ENCODE measurements at regions not wholly inside any gene's neighbourhood (a gene's known extent, or its start where the extent isn't known, plus 50 kb on each side); places are given as distances from the start of the nearest gene placed in this dataset.
"Not testable (repeated sequence)": the region's sequence is repeated elsewhere in the genome, so short reads cannot be mapped to it uniquely, and the experiment has no call there.

DNA sequence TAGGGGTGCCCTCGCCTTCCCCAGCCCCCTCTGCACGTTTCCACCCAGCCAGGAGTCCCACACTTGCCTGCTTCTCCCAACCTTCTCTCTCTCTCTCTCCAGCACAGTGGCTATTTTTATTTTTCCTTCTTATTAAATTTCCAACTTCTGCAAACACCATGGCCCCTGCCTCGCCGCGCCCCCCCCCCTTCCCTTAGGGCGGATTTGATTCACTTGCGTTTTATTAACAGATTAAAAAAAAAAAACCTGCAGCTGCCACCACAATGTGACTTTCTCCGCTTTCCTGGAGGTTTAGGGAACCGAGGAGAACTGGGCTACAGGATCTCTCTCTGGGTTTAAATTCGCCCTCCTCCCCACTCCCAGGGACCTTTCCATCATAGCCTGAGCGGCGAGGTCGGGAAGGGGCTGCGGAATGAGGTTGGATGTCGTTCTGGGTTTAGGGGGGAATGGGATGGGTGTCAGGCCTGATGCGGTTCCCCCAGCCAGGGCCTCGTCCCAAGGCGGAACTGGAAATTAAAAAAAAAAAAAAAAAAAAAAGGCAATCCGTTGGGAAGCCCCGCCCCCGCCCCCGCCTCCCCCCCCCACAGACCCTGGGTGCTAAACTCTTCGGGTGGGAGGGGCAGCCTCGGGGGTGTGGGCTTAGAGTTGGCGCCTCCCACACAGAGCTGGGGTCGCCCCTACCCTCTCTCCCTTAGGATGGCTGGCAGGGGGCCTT, 87.3 kb upstream of the ADGRL1 start:
- DNase-seq (ENCODE audit: low read depth); H3K4me3 ChIP-seq (ENCODE audit: control insufficient read depth, low read depth, low read length): not testable (repeated sequence)

DNA sequence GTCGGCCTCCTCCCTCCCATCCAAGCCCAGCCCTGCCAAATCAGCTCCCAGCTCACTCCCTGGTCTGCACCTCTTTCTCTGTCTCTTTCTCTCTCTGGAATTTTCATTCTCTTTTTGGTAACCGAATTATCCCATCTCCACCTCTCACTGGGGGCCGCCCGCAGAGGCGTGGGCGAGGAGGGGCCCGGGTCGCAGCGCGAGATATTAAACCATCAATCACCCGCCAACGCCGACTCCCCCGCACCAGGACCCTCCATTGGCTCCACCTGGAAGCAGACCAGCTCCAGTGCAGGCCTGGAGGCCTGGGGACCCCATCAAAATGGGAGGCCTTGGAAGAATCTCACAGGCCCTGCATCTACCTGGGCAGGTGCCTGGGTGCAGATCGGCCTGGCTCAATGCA, 83.8 kb upstream of the ADGRL1 start:
- not testable (repeated sequence) for DNase-seq (ENCODE audit: low read depth); H3K4me3 ChIP-seq (ENCODE audit: control insufficient read depth, low read depth, low read length)

DNA sequence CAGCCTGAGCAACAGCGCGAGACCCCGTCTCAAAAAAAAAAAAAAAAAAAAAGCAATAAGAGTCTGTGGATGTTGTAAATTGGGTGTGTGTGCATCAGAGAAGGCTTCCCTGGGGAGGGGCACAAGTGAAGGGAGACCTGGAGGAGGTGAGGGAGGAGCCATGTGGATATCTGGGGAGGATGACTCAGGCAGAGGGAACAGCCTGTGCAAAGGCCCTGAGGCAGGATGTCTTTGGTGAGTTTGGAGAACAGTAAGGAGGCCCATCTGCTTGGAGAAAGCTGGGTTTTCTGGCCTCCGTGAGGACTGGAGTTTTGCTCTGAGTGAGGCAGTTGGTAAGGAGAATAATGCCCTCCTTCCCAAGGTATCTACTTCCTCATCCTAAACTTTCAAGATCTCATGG, 81.9 kb upstream of the ADGRL1 start:
- H3K4me3 ChIP-seq (ENCODE audit: control insufficient read depth, low read depth, low read length); DNase-seq (ENCODE audit: low read depth): not testable (repeated sequence)

DNA sequence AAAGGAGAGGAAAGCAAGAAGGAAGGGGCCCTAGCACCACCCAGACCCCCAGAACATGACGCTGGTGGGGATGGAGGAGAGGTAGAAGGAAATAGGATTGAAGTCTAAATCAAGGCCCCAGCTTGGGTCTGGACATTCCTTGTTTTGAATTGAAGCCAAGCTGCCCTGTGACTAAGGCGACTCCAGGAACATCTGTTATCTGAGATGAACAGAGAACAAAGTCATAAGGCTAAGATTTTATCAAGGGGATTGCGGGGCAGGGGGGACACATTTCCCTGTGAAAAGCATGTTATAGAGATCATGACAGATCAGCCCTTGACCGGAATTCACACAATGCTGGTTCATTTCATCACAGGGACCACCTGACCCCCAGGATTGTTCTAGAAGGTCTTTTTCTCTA, 80.6 kb upstream of the ADGRL1 start:
- not testable (repeated sequence) for DNase-seq (ENCODE audit: low read depth); H3K4me3 ChIP-seq (ENCODE audit: control insufficient read depth, low read depth, low read length)

DNA sequence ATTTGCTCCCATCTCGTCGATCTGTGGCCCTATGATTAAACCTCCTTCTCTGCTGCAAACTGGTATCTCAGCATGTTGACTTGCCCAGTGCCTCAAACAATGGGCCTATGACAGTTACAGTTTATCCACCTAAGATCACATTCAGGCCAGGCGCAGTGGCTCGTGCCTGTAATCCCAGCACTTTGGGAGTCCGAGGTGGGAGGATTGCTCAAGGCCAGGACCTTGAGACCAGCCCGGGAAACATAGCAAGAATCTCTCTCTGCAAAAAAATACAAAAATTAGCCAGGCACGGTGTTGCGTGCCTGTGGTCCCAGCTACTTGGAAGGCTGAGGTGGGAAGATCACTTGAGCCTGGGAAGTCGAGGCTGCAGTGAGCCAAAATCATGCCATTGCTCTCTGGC, 79.8 kb upstream of the ADGRL1 start:
- not testable (repeated sequence) for DNase-seq (ENCODE audit: low read depth); H3K4me3 ChIP-seq (ENCODE audit: control insufficient read depth, low read depth, low read length)

DNA sequence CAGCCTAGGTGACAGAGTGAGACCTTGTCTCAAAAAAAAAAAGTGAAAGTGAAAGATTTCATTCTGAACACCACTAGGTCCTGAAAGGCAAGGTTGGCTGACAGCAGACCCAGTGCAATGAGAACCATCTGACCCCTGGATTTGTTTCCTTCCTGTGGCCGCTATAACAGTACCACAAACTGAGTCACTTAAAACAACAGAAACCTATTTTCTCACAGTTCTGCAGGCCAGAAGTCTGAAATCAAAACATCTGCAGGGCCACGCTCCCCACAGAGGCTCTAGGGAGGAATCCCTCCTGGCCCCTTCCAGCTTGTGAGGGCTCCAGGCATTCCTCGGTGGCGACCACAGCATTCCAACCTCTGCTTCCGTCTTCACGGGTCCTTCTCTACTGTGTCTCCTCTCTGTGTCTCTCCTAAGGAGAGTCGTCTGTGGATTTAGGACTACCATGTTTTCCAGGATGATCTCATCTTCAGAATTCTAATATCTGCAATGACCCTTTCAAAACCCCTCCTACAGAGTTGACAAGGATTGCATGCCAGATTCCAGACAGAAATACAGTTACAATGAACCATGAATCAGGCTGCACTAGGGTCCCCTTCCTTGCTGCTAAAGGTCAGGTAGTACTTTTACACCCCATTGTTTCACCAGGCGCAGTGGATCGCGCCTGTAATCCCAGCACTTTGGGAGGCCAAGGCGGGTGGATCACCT, 78.0 kb upstream of the ADGRL1 start:
- peak; percentile 80 for DNase-seq (ENCODE audit: low read depth)
- H3K4me3 ChIP-seq (ENCODE audit: control insufficient read depth, low read depth, low read length): not testable (repeated sequence)

DNA sequence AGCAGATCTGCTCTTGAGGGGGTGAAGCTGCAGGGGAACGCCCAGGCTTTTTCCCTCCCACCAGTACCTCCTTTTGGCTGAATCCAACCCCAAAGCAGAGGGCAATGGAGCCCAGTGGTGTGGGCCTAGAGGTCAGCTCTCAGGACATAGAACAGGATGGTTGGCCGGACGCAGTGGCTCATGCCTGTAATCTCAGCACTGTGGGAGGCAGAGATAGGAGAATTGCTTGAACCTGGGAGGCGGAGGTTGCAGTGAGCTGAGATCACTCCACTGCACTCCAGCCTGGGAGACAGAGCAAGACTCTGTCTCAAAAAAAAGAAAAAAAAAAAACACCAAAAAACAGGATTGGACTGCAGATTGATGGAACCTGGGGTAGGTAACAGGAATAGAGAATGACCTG, 73.3 kb upstream of the ADGRL1 start:
- H3K4me3 ChIP-seq (ENCODE audit: control insufficient read depth, low read depth, low read length); DNase-seq (ENCODE audit: low read depth): not testable (repeated sequence)

DNA sequence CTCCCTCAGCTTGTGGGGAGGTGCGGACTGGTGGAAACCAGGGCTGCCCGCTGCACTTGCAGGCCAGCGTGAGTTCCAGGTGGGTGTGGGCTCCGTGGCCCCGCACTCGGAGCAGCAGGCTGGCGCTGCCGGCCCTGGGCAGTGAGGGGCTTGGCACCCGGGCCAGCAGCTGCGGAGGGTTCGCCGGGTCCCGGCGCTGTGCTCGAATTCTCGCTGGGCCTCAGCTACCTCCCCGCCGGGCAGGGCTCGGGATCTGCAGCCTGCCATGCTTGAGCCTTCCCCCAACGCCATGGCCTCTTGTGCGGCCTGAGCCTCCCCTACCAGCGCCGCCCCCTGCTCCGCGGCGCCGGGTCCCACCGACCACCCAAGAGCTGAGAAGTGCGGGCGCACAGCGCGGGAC, 71.6 kb upstream of the ADGRL1 start:
- TF ChIP-seq, protein P1, sequence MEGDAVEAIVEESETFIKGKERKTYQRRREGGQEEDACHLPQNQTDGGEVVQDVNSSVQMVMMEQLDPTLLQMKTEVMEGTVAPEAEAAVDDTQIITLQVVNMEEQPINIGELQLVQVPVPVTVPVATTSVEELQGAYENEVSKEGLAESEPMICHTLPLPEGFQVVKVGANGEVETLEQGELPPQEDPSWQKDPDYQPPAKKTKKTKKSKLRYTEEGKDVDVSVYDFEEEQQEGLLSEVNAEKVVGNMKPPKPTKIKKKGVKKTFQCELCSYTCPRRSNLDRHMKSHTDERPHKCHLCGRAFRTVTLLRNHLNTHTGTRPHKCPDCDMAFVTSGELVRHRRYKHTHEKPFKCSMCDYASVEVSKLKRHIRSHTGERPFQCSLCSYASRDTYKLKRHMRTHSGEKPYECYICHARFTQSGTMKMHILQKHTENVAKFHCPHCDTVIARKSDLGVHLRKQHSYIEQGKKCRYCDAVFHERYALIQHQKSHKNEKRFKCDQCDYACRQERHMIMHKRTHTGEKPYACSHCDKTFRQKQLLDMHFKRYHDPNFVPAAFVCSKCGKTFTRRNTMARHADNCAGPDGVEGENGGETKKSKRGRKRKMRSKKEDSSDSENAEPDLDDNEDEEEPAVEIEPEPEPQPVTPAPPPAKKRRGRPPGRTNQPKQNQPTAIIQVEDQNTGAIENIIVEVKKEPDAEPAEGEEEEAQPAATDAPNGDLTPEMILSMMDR (IDR thresholded peaks at IDR 0.05; ENCODE audit: control insufficient read depth, insufficient read depth, low read depth, low read length, missing control alignments): no peak
- no peak for DNase-seq (ENCODE audit: low read depth)
- no peak overlapping the region for H3K4me3 ChIP-seq (ENCODE audit: control insufficient read depth, low read depth, low read length)

DNA sequence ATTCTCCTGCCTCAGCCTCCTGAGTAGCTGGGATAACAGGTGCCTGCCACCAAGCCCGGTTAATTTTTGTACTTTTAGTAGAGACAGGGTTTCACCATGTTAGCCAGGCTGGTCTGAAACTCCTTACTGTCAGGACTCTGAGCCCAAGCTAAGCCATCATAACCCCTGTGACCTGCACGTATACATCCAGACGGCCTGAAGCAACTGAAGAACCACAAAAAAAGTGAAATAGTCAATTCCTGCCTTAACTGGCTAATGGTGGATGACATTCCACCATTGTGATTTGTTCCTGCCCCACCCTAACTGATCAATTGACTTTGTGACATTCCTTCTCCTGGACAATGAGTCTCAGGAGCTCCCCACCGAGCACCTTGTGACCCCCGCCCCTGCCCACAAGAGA, 69.9 kb upstream of the ADGRL1 start:
- H3K4me3 ChIP-seq (ENCODE audit: control insufficient read depth, low read depth, low read length); DNase-seq (ENCODE audit: low read depth): not testable (repeated sequence)

DNA sequence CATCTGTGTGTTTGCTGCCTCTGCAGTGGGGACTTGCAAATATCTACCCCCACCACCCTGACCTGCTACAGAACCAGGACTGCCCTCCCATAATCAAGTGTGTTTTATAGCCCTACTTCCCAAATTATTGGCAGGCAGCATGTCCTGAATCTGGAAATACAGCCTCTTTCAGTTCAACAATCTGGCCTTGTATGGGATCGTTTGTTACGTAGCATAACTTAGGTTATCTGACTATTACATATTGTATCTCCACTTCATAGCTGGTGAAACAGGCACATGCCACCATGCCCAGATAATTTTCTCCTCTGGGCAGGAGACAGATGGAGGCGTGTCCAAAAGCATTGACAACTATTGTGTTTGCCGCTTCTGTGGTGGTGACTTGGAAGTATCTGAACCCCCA, 66.7 kb upstream of the ADGRL1 start:
- H3K4me3 ChIP-seq (ENCODE audit: control insufficient read depth, low read depth, low read length): no peak overlapping the region
- TF ChIP-seq, protein P1 (IDR thresholded peaks at IDR 0.05; ENCODE audit: control insufficient read depth, insufficient read depth, low read depth, low read length, missing control alignments): no peak

DNA sequence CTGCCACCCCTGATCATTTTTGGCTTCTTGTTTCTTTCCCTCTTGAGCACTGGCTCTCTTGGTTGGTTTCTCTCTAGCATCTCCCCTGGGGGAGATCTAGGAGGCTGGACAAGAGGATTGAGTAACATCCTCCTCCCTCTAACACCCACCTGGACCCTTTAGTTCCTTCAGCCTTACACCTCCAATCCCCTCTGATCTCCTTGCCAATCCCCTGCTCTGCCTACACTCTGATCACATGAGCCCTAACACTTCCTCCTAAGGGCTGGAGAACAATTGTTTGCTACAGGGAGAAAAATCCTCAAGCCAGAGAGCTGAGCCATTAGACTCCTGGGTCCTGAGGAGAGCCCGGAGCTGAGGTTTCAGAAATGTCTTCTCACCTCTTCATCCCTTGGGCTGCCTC, 65.9 kb upstream of the ADGRL1 start:
- no peak for DNase-seq (ENCODE audit: low read depth)
- no peak overlapping the region for H3K4me3 ChIP-seq (ENCODE audit: control insufficient read depth, low read depth, low read length)
- TF ChIP-seq, protein P1 (IDR thresholded peaks at IDR 0.05; ENCODE audit: control insufficient read depth, insufficient read depth, low read depth, low read length, missing control alignments): no peak

More for the DNA sequence above, 66.7 kb upstream of the ADGRL1 start:
- DNase-seq (ENCODE audit: low read depth): no peak

DNA sequence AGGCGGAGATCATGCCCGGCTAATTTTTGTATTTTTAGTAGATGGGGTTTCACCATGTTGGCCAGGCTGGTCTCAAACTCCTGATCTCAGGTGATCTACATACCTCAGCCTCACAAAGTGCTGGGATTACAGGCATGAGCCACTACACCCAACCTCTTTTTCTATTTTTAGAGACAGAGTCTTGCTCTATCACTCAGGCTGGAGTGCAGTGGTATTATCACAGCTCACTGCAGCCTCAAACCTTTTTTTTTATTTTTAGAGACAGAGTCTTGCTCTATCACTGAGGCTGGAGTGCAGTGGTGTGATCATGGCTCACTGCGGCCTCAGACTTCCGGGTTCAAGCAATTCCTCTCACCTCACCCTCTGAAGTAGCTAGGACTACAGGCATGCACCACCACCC, 64.6 kb upstream of the ADGRL1 start:
- not testable (repeated sequence) for H3K4me3 ChIP-seq (ENCODE audit: control insufficient read depth, low read depth, low read length); DNase-seq (ENCODE audit: low read depth)
